ENCODE measurements at regions not wholly inside any gene's neighbourhood (a gene's known extent, or its start where the extent isn't known, plus 50 kb on each side); places are given as distances from the start of the nearest gene placed in this dataset.
A peak's percentile ranks its signal among the peaks of the same experiment; 100 is the strongest.

GRCh38 chr11:70527429-70528045, 129.2 kb downstream of the CTTN start:
- H3K9me3 ChIP-seq = no peaks in the 10 kb centered on the region
- no peaks in the 10 kb centered on the region for H3K4me1 ChIP-seq (ENCODE audit: low read depth)
- ATAC-seq (no peak), DNase-seq (peak in 1 of 3 donors; percentile 8)
- TF ChIP-seq CTCF (IDR thresholded peaks at IDR 0.05) = no peak
- intact Hi-C loops (cut with DNase I, micrococcal nuclease) = no loop called here
- H3K4me3 ChIP-seq = no peak overlapping the region
- no peaks in the 10 kb centered on the region for H3K36me3 ChIP-seq (ENCODE audit: low read depth)

- intact Hi-C loops (cut with DNase I, micrococcal nuclease) = no loop called here
- no peak overlapping the region for H3K4me3 ChIP-seq
- no peaks in the 10 kb centered on the region for H3K9me3 ChIP-seq
- no peaks in the 10 kb centered on the region for H3K36me3 ChIP-seq (ENCODE audit: low read depth)
- no peak for TF ChIP-seq CTCF (IDR thresholded peaks at IDR 0.05)
- ATAC-seq (no peak), DNase-seq (peak in 1 of 3 donors; percentile 13)
- no peaks in the 10 kb centered on the region for H3K4me1 ChIP-seq (ENCODE audit: low read depth)
Measured at GRCh38 chr11:70528046-70528793, 129.9 kb downstream of the CTTN start.

- no peaks in the 10 kb centered on the region for H3K36me3 ChIP-seq (ENCODE audit: low read depth)
- H3K4me1 ChIP-seq (ENCODE audit: low read depth) = no peaks in the 10 kb centered on the region
- no peak for TF ChIP-seq CTCF (IDR thresholded peaks at IDR 0.05)
- DNase-seq (peak in 1 of 3 donors; percentile 13), ATAC-seq (no peak)
- H3K9me3 ChIP-seq = no peaks in the 10 kb centered on the region
- no peak overlapping the region for H3K4me3 ChIP-seq
- intact Hi-C loops (cut with DNase I, micrococcal nuclease) = no loop called here
Measured at GRCh38 chr11:70528794-70529580, 130.7 kb downstream of the CTTN start.

- Histone ChIP-seq H3K4me3 (no peak overlapping the region), H3K4me1 (ENCODE audit: low read depth) (no peaks in the 10 kb centered on the region), H3K36me3 (ENCODE audit: low read depth) (no peaks in the 10 kb centered on the region), H3K9me3 (no peaks in the 10 kb centered on the region)
- DNase-seq = peak in 1 of 3 donors; percentile 1
- no peak for ATAC-seq
- intact Hi-C loops (cut with DNase I, micrococcal nuclease) = no loop called here
- TF ChIP-seq CTCF (IDR thresholded peaks at IDR 0.05) = no peak
Measured at GRCh38 chr11:70530010-70530409, 131.7 kb downstream of the CTTN start.

GRCh38 chr11:70530629-70531185, 132.4 kb downstream of the CTTN start:
- DNase-seq (peak in 1 of 3 donors; percentile 3), ATAC-seq (no peak)
- TF ChIP-seq CTCF (IDR thresholded peaks at IDR 0.05) = no peak
- intact Hi-C loops (cut with DNase I, micrococcal nuclease) = no loop called here
- Histone ChIP-seq H3K4me3 (no peak overlapping the region), H3K4me1 (ENCODE audit: low read depth) (no peaks in the 10 kb centered on the region), H3K36me3 (ENCODE audit: low read depth) (no peaks in the 10 kb centered on the region), H3K9me3 (no peaks in the 10 kb centered on the region)

Measured in mucosa of descending colon (tissue), 3 donors.